ENCODE measurements at regions not wholly inside any gene's neighbourhood (a gene's known extent, or its start where the extent isn't known, plus 50 kb on each side); places are given as distances from the start of the nearest gene placed in this dataset.

DNA sequence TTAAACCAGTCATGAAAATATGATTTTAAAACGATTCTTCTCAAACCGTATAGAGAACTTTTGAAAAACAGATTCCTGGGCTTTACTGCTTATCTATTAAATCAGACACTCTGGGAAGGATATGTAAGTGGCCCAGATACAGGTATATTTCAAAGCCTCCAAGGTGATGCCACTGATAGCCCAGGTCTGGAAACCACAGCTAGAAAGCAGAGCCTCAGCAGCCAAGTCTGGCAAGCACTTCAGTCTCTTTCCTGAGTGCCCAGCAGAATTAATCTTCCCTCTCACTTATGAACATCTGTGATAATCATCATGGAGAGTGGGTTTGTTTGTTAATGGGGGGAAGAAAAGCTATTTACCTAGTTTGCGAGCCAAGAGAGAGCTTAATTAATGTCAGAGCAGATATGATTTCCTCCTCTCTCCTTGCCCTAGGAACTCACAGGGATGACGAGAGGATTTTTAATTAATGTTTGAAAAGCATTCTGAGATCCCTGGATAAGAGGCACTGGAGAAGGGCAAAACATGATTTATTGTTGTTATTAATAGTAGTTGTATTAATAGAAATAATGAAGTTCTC is 368.4 kb downstream of the TLE1 start:
- no peaks in the 10 kb centered on the region for H3K9me2 ChIP-seq (replicated peaks; ENCODE audit: low read depth, low read length)
- H3F3A ChIP-seq (ENCODE audit: low read depth): no peaks in the 10 kb centered on the region
- H2AFZ ChIP-seq (ENCODE audit: low read length): no peak overlapping the region
- no peak overlapping the region for H3K9ac ChIP-seq (ENCODE audit: low read depth, low read length, poor library complexity, severe bottlenecking)
- no peak overlapping the region for H3K4me3 ChIP-seq (ENCODE audit: low read length, poor library complexity, severe bottlenecking)
- no peaks in the 10 kb centered on the region for H3K4me1 ChIP-seq (ENCODE audit: insufficient read depth, low read length, poor library complexity, severe bottlenecking)
- no peaks in the 10 kb centered on the region for H3K36me3 ChIP-seq (ENCODE audit: insufficient read depth, low read length)
- no peaks in the 10 kb centered on the region for H3K9me3 ChIP-seq (ENCODE audit: insufficient read depth, low read depth, low read length)
- H4K20me1 ChIP-seq (ENCODE audit: insufficient read depth, low read length, poor library complexity, severe bottlenecking): no peaks in the 10 kb centered on the region
- H3K27me3 ChIP-seq (ENCODE audit: insufficient read depth, low read length, poor library complexity, severe bottlenecking): no peaks in the 10 kb centered on the region
- no peak overlapping the region for H3K4me2 ChIP-seq (ENCODE audit: low read depth, low read length, poor library complexity, severe bottlenecking)
- no peaks in the 10 kb centered on the region for H3K79me2 ChIP-seq (ENCODE audit: insufficient read depth, low read length)
- no peak for TF ChIP-seq EZH2phosphoT487 (IDR thresholded peaks at IDR 0.05; ENCODE audit: borderline replicate concordance)

DNA sequence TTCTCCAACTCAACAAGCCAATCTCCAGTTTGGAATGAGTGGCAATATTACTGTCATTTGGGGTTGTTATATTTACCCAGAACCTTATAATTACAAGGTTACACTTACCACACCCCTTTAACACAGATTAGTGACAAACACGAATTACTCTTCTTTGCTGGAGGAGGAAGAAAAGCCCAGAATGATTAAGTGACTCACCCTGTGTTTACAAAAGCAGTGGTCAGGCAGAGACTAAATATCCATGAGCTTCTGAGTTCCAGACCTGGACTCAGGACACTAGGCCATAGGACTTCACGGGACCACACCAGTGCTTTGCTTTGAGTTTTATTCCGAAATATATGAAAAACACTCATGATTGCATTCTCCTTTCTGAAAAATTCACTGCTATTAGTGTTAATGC is 370.8 kb downstream of the TLE1 start:
- no peaks in the 10 kb centered on the region for H4K20me1 ChIP-seq (ENCODE audit: insufficient read depth, low read length, poor library complexity, severe bottlenecking)
- H2AFZ ChIP-seq (ENCODE audit: low read length): no peak overlapping the region
- no peaks in the 10 kb centered on the region for H3K79me2 ChIP-seq (ENCODE audit: insufficient read depth, low read length)
- no peaks in the 10 kb centered on the region for H3K9me2 ChIP-seq (replicated peaks; ENCODE audit: low read depth, low read length)
- no peaks in the 10 kb centered on the region for H3K4me1 ChIP-seq (ENCODE audit: insufficient read depth, low read length, poor library complexity, severe bottlenecking)
- H3F3A ChIP-seq (ENCODE audit: low read depth): no peaks in the 10 kb centered on the region
- H3K9me3 ChIP-seq (ENCODE audit: insufficient read depth, low read depth, low read length): no peaks in the 10 kb centered on the region
- no peak overlapping the region for H3K4me2 ChIP-seq (ENCODE audit: low read depth, low read length, poor library complexity, severe bottlenecking)
- TF ChIP-seq EZH2phosphoT487 (IDR thresholded peaks at IDR 0.05; ENCODE audit: borderline replicate concordance): no peak
- TF ChIP-seq, protein P1, sequence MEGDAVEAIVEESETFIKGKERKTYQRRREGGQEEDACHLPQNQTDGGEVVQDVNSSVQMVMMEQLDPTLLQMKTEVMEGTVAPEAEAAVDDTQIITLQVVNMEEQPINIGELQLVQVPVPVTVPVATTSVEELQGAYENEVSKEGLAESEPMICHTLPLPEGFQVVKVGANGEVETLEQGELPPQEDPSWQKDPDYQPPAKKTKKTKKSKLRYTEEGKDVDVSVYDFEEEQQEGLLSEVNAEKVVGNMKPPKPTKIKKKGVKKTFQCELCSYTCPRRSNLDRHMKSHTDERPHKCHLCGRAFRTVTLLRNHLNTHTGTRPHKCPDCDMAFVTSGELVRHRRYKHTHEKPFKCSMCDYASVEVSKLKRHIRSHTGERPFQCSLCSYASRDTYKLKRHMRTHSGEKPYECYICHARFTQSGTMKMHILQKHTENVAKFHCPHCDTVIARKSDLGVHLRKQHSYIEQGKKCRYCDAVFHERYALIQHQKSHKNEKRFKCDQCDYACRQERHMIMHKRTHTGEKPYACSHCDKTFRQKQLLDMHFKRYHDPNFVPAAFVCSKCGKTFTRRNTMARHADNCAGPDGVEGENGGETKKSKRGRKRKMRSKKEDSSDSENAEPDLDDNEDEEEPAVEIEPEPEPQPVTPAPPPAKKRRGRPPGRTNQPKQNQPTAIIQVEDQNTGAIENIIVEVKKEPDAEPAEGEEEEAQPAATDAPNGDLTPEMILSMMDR (conservative IDR thresholded peaks at IDR 0.05; ENCODE audit: low read length): no peak
- no peak overlapping the region for H3K9ac ChIP-seq (ENCODE audit: low read depth, low read length, poor library complexity, severe bottlenecking)
- no peak overlapping the region for H3K4me3 ChIP-seq (ENCODE audit: low read length, poor library complexity, severe bottlenecking)
- no peaks in the 10 kb centered on the region for H3K27me3 ChIP-seq (ENCODE audit: insufficient read depth, low read length, poor library complexity, severe bottlenecking)
- no peaks in the 10 kb centered on the region for H3K36me3 ChIP-seq (ENCODE audit: insufficient read depth, low read length)

DNA sequence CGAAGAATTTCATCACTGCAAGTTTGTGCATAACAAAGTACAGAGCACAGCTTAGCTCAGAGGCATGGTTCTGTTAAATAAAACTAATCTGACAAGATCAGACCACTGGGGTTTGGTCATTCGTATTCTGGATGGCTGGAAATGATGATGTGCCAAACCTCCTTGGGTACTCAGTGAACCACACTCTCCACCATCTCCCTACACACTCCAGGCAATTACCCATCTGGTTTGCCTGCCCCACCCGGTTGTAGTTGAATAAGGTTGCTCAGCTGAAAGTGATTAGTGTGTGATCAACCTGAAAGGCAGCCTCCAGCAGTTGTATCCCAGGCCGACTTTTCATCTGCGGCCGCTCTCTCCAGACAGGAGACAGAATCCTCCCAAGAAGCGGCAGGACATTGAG is 371.4 kb downstream of the TLE1 start:
- H2AFZ ChIP-seq (ENCODE audit: low read length): no peak overlapping the region
- no peak overlapping the region for H3K9ac ChIP-seq (ENCODE audit: low read depth, low read length, poor library complexity, severe bottlenecking)
- H4K20me1 ChIP-seq (ENCODE audit: insufficient read depth, low read length, poor library complexity, severe bottlenecking): no peaks in the 10 kb centered on the region
- H3F3A ChIP-seq (ENCODE audit: low read depth): no peaks in the 10 kb centered on the region
- H3K36me3 ChIP-seq (ENCODE audit: insufficient read depth, low read length): no peaks in the 10 kb centered on the region
- H3K4me2 ChIP-seq (ENCODE audit: low read depth, low read length, poor library complexity, severe bottlenecking): no peak overlapping the region
- no peaks in the 10 kb centered on the region for H3K79me2 ChIP-seq (ENCODE audit: insufficient read depth, low read length)
- no peaks in the 10 kb centered on the region for H3K9me3 ChIP-seq (ENCODE audit: insufficient read depth, low read depth, low read length)
- H3K4me1 ChIP-seq (ENCODE audit: insufficient read depth, low read length, poor library complexity, severe bottlenecking): no peaks in the 10 kb centered on the region
- no peak overlapping the region for H3K4me3 ChIP-seq (ENCODE audit: low read length, poor library complexity, severe bottlenecking)
- TF ChIP-seq EZH2phosphoT487 (IDR thresholded peaks at IDR 0.05; ENCODE audit: borderline replicate concordance): no peak
- TF ChIP-seq, protein P1 (conservative IDR thresholded peaks at IDR 0.05; ENCODE audit: low read length): no peak
- H3K9me2 ChIP-seq (replicated peaks; ENCODE audit: low read depth, low read length): no peaks in the 10 kb centered on the region
- no peaks in the 10 kb centered on the region for H3K27me3 ChIP-seq (ENCODE audit: insufficient read depth, low read length, poor library complexity, severe bottlenecking)

DNA sequence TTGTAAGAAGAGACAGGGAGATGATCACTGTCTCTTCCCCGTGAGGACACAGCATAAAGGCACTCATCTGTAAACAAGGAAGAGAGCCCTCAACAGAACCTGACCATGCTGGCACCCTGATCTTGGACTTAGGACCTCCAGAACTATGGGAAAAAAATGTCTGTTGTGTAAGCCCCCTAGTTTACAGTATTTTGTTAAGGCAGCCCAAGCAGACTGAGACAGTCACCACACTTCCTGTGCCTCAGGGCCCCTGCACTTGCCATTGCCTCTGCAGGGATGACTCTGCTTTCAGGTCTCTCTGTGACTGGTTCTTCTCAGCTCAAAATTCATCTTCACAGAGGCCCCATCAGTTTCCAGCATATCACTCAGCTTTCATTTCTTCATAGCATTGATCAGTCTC is 372.1 kb downstream of the TLE1 start:
- no peaks in the 10 kb centered on the region for H3F3A ChIP-seq (ENCODE audit: low read depth)
- no peaks in the 10 kb centered on the region for H3K9me2 ChIP-seq (replicated peaks; ENCODE audit: low read depth, low read length)
- H3K36me3 ChIP-seq (ENCODE audit: insufficient read depth, low read length): no peaks in the 10 kb centered on the region
- no peak overlapping the region for H3K4me3 ChIP-seq (ENCODE audit: low read length, poor library complexity, severe bottlenecking)
- no peak overlapping the region for H3K4me2 ChIP-seq (ENCODE audit: low read depth, low read length, poor library complexity, severe bottlenecking)
- no peaks in the 10 kb centered on the region for H4K20me1 ChIP-seq (ENCODE audit: insufficient read depth, low read length, poor library complexity, severe bottlenecking)
- H3K9ac ChIP-seq (ENCODE audit: low read depth, low read length, poor library complexity, severe bottlenecking): no peak overlapping the region
- H3K9me3 ChIP-seq (ENCODE audit: insufficient read depth, low read depth, low read length): no peaks in the 10 kb centered on the region
- peak overlapping the region; percentile 69 for H2AFZ ChIP-seq (ENCODE audit: low read length)
- no peaks in the 10 kb centered on the region for H3K27me3 ChIP-seq (ENCODE audit: insufficient read depth, low read length, poor library complexity, severe bottlenecking)
- TF ChIP-seq EZH2phosphoT487 (IDR thresholded peaks at IDR 0.05; ENCODE audit: borderline replicate concordance): no peak
- TF ChIP-seq, protein P1 (conservative IDR thresholded peaks at IDR 0.05; ENCODE audit: low read length): no peak
- no peaks in the 10 kb centered on the region for H3K4me1 ChIP-seq (ENCODE audit: insufficient read depth, low read length, poor library complexity, severe bottlenecking)
- no peaks in the 10 kb centered on the region for H3K79me2 ChIP-seq (ENCODE audit: insufficient read depth, low read length)

Measured in Loucy (cell line).